ENCODE measurements at regions not wholly inside any gene's neighbourhood (a gene's known extent, or its start where the extent isn't known, plus 50 kb on each side); places are given as distances from the start of the nearest gene placed in this dataset.

DNA sequence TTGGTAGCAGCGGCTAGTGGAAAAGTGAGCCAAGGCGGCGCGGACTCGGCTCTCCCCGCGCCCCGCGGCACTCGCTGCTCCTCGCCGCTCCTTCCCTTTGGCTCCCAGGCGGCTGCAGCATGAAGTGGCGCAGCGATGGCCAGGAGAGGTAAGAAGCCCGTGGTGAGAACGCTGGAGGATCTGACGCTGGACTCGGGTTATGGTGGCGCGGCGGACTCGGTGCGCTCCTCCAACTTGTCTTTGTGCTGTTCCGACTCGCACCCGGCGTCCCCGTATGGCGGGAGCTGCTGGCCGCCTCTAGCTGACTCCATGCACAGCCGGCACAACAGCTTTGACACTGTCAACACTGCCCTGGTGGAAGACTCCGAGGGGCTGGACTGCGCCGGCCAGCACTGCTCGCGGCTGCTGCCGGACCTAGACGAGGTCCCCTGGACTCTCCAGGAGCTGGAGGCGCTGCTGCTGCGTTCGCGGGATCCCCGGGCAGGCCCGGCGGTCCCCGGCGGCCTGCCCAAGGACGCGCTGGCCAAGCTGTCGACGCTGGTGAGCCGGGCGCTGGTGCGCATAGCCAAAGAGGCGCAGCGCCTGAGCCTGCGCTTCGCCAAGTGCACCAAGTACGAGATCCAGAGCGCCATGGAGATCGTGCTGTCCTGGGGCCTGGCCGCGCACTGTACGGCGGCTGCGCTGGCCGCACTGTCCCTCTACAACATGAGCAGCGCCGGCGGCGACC lies 225.6 kb upstream of the CRY1 start:
- no peak for DNase-seq (ENCODE audit: low spot score in 2 of 2)
- H3K27ac Mint-ChIP-seq (ENCODE audit: low read depth) = peak overlapping the region; percentile 38
- H3K27me3 Mint-ChIP-seq = peaks cover 31% of the 10 kb centered on the region
- no peaks in the 10 kb centered on the region for H3K9me3 Mint-ChIP-seq
- H3K36me3 Mint-ChIP-seq (ENCODE audit: insufficient read depth) = peaks cover 19% of the 10 kb centered on the region
- ATAC-seq (replicated peaks; ENCODE audit: extremely low read depth, poor library complexity, severe bottlenecking) = no peak
- peak overlapping the region; percentile 82 for H3K4me3 Mint-ChIP-seq
- H3K4me1 Mint-ChIP-seq = peaks cover 34% of the 10 kb centered on the region

DNA sequence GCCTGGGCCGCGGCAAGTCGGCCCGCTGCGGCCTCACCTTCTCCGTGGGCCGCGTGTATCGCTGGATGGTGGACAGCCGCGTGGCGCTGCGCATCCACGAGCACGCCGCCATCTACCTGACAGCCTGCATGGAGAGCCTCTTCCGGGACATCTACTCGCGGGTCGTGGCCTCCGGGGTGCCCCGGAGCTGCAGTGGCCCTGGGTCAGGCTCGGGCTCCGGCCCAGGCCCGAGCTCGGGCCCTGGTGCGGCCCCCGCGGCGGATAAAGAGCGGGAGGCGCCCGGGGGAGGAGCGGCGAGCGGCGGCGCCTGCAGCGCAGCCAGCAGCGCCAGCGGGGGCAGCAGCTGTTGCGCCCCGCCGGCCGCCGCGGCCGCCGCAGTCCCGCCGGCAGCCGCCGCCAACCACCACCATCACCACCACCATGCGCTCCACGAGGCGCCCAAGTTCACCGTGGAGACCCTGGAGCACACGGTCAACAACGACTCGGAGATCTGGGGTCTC lies 226.2 kb upstream of the CRY1 start:
- peak overlapping the region; percentile 82 for H3K4me3 Mint-ChIP-seq
- DNase-seq (ENCODE audit: low spot score in 2 of 2) (no peak), ATAC-seq (replicated peaks; ENCODE audit: extremely low read depth, poor library complexity, severe bottlenecking) (no peak)
- no peaks in the 10 kb centered on the region for H3K9me3 Mint-ChIP-seq
- peaks cover 25% of the 10 kb centered on the region for H3K27me3 Mint-ChIP-seq
- peak overlapping the region; percentile 85 for H3K27ac Mint-ChIP-seq (ENCODE audit: low read depth)
- H3K4me1 Mint-ChIP-seq = peaks cover 34% of the 10 kb centered on the region
- peaks cover 19% of the 10 kb centered on the region for H3K36me3 Mint-ChIP-seq (ENCODE audit: insufficient read depth)

DNA sequence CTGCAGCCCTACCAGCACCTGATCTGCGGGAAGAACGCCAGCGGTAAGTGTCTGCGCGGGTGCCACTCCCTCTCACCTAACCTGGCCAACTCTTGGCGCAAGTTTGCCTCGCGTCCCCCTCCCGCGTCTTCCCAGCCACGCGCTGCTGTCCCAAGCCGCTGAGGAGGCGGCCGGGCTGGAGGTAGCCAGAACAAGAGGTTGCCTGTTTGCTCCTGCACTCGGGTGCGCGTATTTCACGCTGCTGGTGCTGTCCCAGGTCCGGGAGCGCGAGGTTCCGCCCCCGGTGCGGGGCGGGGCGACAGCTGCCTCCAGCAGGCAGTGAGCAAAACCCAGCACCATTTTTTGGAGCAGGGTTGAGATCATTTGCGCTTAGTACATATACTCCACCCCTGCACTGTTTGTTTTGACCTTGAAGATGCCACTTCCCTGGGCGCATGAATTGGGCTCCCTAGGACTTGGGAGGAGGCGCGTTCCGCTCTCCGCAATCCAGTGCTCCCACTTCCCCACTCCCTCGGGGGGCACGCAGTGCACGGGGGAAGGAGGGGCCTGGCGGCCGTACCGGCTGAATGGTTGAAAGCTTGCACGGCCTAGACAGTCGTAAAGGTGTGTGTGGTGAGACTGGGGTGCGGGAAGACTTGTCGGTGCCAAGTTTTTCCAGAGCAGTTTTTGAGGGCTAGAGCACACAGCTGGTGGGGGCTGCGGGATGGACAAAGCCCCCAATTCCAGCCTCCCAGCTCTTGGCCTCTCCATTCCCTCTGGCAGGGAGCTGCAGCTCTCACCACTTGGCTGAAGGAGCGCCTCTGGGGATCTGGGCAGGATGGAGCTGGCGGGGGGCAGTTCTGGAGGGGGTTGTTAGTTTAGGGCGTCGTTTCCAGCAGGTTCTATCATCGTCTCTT lies 226.9 kb upstream of the CRY1 start:
- Mint-ChIP-seq H3K4me3 (peak overlapping the region; percentile 82), H3K4me1 (peaks cover 34% of the 10 kb centered on the region), H3K9me3 (no peaks in the 10 kb centered on the region), H3K36me3 (ENCODE audit: insufficient read depth) (peaks cover 19% of the 10 kb centered on the region), H3K27ac (ENCODE audit: low read depth) (peak overlapping the region; percentile 85), H3K27me3 (peaks cover 21% of the 10 kb centered on the region)
- ATAC-seq (replicated peaks; ENCODE audit: extremely low read depth, poor library complexity, severe bottlenecking) = peak; percentile 44
- DNase-seq (ENCODE audit: low spot score in 2 of 2) = peak; percentile 45 to 50

DNA sequence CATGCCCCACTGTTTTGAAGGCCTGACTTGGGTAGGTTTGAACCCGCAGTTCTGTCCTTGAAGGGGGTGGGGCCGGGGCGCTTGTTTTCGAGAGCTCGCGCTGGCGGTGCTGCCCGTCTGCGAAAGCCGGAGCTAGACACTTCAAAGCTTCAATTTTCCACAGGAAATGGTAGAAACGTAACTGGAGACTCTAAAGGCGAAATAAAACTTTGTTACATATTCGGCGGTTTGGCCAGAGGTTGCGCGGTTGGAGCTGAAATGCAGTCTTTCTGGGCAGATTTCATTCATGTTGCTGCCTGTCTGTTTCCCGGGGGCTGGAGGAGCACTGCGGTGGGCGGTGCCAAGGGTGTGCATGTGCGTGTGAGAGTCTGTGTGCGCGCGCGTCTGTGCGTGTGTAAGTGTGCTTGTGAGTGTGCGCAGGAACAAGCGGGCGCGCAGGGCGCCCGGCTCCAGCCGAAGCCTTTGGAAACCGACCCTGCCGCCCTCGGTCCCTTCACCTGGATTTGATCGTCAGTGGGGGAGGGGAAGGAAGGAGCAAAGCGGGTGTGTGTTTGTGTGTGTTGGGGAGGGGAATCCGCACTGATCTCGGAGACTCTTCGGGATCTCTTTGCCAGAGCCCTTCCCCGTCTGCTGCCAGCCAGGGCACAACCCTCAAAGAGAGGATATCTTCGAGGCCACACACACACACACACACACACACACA lies 227.7 kb upstream of the CRY1 start:
- peak overlapping the region; percentile 85 for H3K27ac Mint-ChIP-seq (ENCODE audit: low read depth)
- peak overlapping the region; percentile 82 for H3K4me3 Mint-ChIP-seq
- DNase-seq (ENCODE audit: low spot score in 2 of 2) (peak; percentile 37 to 53), ATAC-seq (replicated peaks; ENCODE audit: extremely low read depth, poor library complexity, severe bottlenecking) (peak; percentile 39)
- H3K36me3 Mint-ChIP-seq (ENCODE audit: insufficient read depth) = peaks cover 19% of the 10 kb centered on the region
- peaks cover 21% of the 10 kb centered on the region for H3K27me3 Mint-ChIP-seq
- H3K4me1 Mint-ChIP-seq = peaks cover 34% of the 10 kb centered on the region
- H3K9me3 Mint-ChIP-seq = no peaks in the 10 kb centered on the region

DNA sequence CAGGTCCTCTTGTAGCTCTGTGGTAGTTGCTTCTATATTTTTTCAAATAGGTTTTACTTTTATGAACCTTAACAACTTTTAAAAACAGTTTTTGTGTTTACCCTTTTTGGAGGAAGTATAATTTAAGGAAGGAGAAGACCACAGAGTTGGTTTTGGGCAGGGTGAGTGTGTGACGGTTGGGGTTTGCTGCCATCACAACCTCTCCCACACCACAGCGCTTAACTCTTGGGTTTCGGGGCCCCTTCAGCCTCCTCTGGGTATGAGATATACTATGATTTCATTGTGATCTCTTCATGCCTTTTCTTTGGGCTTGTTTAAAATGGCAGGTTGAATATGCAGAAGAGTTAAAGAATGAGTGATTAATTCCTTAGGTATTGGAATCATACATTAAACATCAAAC lies 228.7 kb upstream of the CRY1 start:
- Mint-ChIP-seq H3K27me3 (peaks cover 18% of the 10 kb centered on the region), H3K4me3 (peak overlapping the region; percentile 82), H3K4me1 (peaks cover 34% of the 10 kb centered on the region), H3K36me3 (ENCODE audit: insufficient read depth) (peaks cover 18% of the 10 kb centered on the region), H3K27ac (ENCODE audit: low read depth) (peak overlapping the region; percentile 85), H3K9me3 (no peaks in the 10 kb centered on the region)
- ATAC-seq (replicated peaks; ENCODE audit: extremely low read depth, poor library complexity, severe bottlenecking) (no peak), DNase-seq (ENCODE audit: low spot score in 2 of 2) (no peak)

DNA sequence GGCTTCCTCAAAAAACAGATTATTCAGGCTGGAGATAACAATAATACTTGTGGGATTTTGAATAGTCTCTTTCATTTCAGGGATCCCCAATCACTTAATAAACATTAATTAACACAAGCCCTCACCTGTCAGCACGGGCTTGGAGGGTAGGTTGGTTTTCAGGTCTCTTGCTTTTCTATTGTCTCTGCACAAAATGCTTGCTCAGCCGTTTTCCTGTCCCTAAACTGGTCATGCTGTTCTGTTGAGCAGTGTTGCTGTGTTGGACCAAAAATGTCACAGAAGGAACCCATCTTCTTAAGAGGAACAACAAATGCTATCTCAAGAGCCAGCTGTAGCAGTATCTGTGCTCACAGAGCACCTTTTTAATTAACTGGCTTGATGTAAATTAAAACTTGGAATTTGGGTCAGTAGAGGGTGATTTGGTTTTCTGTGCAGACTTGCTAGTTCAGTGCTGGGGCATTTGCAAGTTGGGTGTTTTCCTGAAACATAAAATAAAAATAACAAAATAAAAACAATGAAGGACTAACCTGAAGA lies 231.8 kb upstream of the CRY1 start:
- peaks cover 7% of the 10 kb centered on the region for H3K27me3 Mint-ChIP-seq
- no peaks in the 10 kb centered on the region for H3K9me3 Mint-ChIP-seq

DNA sequence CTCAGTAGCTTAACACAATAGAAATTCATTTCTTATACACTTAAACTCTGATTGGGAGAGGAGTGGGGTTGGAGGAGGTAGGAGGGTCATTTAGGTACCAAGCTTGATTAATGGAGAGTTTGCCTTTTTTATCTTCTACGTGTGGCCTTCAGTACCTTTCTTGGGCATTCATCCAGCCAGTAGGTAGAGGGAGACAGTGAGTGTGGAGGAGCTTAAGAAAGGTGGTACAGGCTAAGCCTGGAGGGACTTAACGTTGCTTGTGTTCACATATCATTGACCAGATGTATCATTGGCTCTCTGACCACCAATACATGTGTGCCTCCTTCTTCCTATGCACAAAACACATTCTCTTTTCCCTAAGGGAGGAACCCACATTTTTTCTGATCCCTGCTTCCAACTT lies 232.9 kb upstream of the CRY1 start:
- Mint-ChIP-seq H3K9me3 (no peaks in the 10 kb centered on the region), H3K27ac (ENCODE audit: low read depth) (no peak overlapping the region), H3K27me3 (no peaks in the 10 kb centered on the region), H3K4me3 (no peak overlapping the region), H3K4me1 (peaks cover 17% of the 10 kb centered on the region), H3K36me3 (ENCODE audit: insufficient read depth) (peaks cover 2% of the 10 kb centered on the region)
- DNase-seq (ENCODE audit: low spot score in 2 of 2) (no peak), ATAC-seq (replicated peaks; ENCODE audit: extremely low read depth, poor library complexity, severe bottlenecking) (no peak)

More for the DNA sequence above, 231.8 kb upstream of the CRY1 start:
- peaks cover 28% of the 10 kb centered on the region for H3K4me1 Mint-ChIP-seq
- H3K4me3 Mint-ChIP-seq = no peak overlapping the region
- ATAC-seq (replicated peaks; ENCODE audit: extremely low read depth, poor library complexity, severe bottlenecking) (no peak), DNase-seq (ENCODE audit: low spot score in 2 of 2) (no peak)
- H3K27ac Mint-ChIP-seq (ENCODE audit: low read depth) = no peak overlapping the region
- H3K36me3 Mint-ChIP-seq (ENCODE audit: insufficient read depth) = peaks cover 8% of the 10 kb centered on the region

DNA sequence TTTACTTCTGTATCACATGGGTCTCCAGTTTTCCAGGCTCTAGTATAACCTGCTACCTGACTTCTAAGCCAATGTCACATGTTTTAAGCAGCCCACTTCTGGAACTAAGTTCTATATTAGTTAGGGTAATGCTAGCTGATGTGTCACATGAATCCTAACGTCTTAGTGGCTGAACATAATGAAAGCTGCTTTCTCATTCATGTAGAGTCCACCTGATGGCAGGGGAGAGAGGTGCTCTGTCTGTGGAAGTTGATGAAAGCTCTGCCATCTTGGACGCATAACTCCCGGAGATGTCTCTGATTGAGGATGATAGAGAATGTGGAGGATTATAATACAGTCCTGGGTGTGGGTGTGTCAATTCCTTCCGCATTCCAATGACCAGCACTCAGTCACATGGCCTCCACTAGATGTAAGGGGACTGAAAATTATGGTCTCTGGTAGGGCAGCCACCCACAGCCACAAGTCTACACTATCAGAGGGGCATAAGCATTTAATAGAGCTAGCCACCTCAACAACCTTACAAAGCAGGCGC lies 234.4 kb upstream of the CRY1 start:
- H3K4me1 Mint-ChIP-seq = peaks cover 4% of the 10 kb centered on the region
- no peak overlapping the region for H3K27ac Mint-ChIP-seq (ENCODE audit: low read depth)
- no peak for ATAC-seq (replicated peaks; ENCODE audit: extremely low read depth, poor library complexity, severe bottlenecking)

DNA sequence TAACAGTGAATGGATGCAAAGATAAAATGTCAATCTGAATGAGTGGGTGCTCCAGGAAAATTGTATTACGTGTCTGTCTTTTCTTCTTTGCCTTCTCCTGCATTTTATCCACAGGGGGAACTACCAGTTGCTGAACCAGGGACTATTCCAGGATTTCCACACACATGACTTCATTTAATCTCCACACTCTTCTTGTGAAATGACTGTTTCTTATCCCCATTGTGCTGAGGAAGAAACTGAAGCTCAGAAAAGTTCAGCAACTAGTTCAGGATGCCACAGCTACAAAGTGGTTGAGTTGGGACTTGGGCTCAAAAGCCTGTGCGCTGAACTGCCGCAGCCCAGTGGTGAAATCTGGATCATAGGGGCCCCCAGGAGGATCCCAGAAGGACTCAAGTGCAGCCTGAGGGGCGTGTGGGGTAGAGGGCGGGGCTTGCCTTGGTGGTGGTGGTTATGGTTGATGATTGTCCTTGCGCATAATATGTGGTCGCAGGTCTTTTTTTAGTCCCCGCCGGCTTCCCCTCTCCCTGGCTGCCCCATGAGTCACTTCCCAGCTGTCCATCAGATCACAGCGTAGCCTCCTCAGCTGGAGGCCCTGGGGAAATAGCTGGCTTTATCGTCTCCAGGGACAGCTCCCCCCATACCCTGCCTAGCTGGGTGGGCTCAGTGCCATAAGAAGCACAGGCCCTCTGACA lies 235.2 kb upstream of the CRY1 start:
- no peak overlapping the region for H3K4me3 Mint-ChIP-seq
- H3K36me3 Mint-ChIP-seq (ENCODE audit: insufficient read depth) = no peaks in the 10 kb centered on the region
- DNase-seq (ENCODE audit: low spot score in 2 of 2) (no peak), ATAC-seq (replicated peaks; ENCODE audit: extremely low read depth, poor library complexity, severe bottlenecking) (peak; percentile 24)
- H3K9me3 Mint-ChIP-seq = no peaks in the 10 kb centered on the region
- H3K27ac Mint-ChIP-seq (ENCODE audit: low read depth) = no peak overlapping the region
- H3K27me3 Mint-ChIP-seq = no peaks in the 10 kb centered on the region
- H3K4me1 Mint-ChIP-seq = peaks cover 4% of the 10 kb centered on the region

More for the DNA sequence above, 234.4 kb upstream of the CRY1 start:
- no peaks in the 10 kb centered on the region for H3K9me3 Mint-ChIP-seq
- DNase-seq (ENCODE audit: low spot score in 2 of 2) = no peak
- H3K4me3 Mint-ChIP-seq = no peak overlapping the region
- no peaks in the 10 kb centered on the region for H3K27me3 Mint-ChIP-seq
- no peaks in the 10 kb centered on the region for H3K36me3 Mint-ChIP-seq (ENCODE audit: insufficient read depth)

DNA sequence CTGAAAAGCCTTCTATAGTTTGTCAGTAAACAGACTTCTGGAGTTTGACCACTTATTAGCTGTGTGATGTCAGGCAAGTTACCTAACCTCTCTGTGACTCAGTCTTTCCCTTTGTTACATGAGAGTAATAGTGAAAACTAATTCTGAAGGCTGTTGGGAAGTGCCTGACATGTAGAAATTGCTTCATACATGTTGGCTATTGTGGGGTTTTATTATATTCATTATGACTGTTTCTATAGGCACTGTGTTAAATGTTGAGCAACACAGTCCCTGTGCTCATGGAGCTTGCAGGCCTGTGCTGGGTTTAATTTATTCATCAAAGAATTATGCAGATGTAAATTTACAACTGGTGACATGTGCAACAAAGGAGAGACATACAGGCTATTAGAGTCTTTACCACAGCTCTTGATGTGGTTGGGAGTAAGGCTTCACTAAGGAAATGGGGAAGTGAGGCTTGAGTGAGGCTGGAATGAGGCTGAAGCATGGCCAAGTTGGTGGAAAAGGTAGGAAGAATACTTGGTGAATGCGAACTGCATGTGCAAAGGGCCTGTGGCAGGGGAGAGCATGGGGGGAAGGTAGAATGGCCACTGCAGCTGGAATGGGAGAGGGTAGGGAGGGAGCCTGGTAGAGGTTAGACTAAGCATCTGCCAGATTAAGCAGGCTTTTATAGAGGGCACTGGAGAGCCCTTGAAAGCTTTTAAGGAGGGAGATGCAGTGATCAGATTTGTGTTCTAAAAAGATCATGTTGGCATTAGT lies 236.4 kb upstream of the CRY1 start:
- DNase-seq (ENCODE audit: low spot score in 2 of 2) (no peak), ATAC-seq (replicated peaks; ENCODE audit: extremely low read depth, poor library complexity, severe bottlenecking) (no peak)
- Mint-ChIP-seq H3K9me3 (no peaks in the 10 kb centered on the region), H3K4me3 (no peak overlapping the region), H3K4me1 (peaks cover 4% of the 10 kb centered on the region), H3K27me3 (no peaks in the 10 kb centered on the region), H3K27ac (ENCODE audit: low read depth) (no peak overlapping the region), H3K36me3 (ENCODE audit: insufficient read depth) (no peaks in the 10 kb centered on the region)

DNA sequence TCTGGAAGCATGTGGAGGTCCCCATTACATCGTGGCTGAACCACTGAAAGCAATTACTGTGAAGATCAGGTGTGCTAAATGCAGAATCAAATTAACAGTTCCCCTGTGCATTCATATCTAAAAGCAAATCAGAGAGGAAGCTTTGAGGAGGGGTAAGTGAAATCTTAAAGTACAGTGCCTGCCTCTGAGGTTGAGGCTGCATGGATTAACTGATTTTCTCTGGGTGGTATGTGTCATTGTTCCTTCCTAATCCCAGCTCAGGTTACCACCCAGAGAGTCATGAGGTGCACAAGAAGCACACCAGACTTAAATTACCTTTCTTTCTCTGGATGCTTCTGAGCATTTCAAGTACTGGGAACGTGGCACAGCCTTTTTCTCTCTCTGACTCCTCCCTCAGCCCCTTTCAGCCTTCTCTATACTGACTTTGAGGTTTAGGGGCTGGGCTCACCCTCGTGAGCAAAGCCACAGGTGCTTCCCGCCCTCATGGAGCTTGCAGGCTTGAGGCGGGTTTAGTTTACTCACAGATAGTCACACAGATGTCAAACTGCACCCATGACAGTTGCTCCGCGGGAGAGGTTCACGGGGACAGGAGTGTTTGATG lies 237.6 kb upstream of the CRY1 start:
- no peak for ATAC-seq (replicated peaks; ENCODE audit: extremely low read depth, poor library complexity, severe bottlenecking)
- H3K4me3 Mint-ChIP-seq = no peak overlapping the region
- H3K4me1 Mint-ChIP-seq = peaks cover 4% of the 10 kb centered on the region
- no peaks in the 10 kb centered on the region for H3K27me3 Mint-ChIP-seq
- no peaks in the 10 kb centered on the region for H3K9me3 Mint-ChIP-seq
- H3K27ac Mint-ChIP-seq (ENCODE audit: low read depth) = no peak overlapping the region
- H3K36me3 Mint-ChIP-seq (ENCODE audit: insufficient read depth) = peaks cover 2% of the 10 kb centered on the region
- no peak for DNase-seq (ENCODE audit: low spot score in 2 of 2)

Measured in central memory CD8-positive, alpha-beta T cell (primary cell).